H1 (cell line): ENCODE measurements at regions not wholly inside any gene's neighbourhood (a gene's known extent, or its start where the extent isn't known, plus 50 kb on each side); places are given as distances from the start of the nearest gene placed in this dataset.

Experiments used
- CTCF ChIA-PET: fragments of 300-600 bp; sonication (Branson Sonifier 250); formaldehyde crosslinking; loops from one replicate; lab custom pipeline; 2021; ENCODE audit not compliant: partially characterized antibody; lab: Charles Lee
- POLR2A ChIA-PET: fragments of 300-600 bp; sonication (Branson Sonifier 250); formaldehyde crosslinking; loops from one replicate; lab custom pipeline; 2021; ENCODE audit warnings: inconsistent platforms; ENCODE audit not compliant: partially characterized antibody; lab: Charles Lee
- DNase-seq, 2 experiments: peaks; one replicate each; pipeline versions ENCODE4 v3.0.0 to v3.0.0-alpha.2; 2010 to 2022; ENCODE audit warnings: low spot score in 2 of 2, low read depth in 1 of 2, mixed read lengths in 1 of 2
- FAIRE-seq: peaks from 2 replicates; lab custom pipeline; 2011; peaks lifted over from hg19 to GRCh38; lab: Jason Lieb, UNC
- H2AFZ ChIP-seq: 2 replicates; pipeline ENCODE4 v1.8.1; 2012; ENCODE audit warnings: low read length, inconsistent platforms
- H2AK5ac ChIP-seq: 2 replicates; pipeline ENCODE4 v1.6.1; 2013; ENCODE audit warnings: low read depth, low read length
- H2BK120ac ChIP-seq: replicated peaks from 2 replicates; pipeline ENCODE3; 2013; ENCODE audit warnings: low read depth, low read length, inconsistent platforms
- H2BK12ac ChIP-seq: 2 replicates; pipeline ENCODE4 v1.6.1; 2013; ENCODE audit warnings: low read depth, low read length
- H2BK15ac ChIP-seq: 2 replicates; pipeline ENCODE4 v1.6.1; 2013; ENCODE audit warnings: low read length
- H2BK20ac ChIP-seq: 2 replicates; pipeline ENCODE4 v1.6.1; 2013; ENCODE audit warnings: low read length
- H2BK5ac ChIP-seq: 2 replicates; pipeline ENCODE4 v1.6.1; 2013; ENCODE audit warnings: low read depth, low read length
- H3K14ac ChIP-seq: 2 replicates; pipeline ENCODE4 v1.6.1; 2013; ENCODE audit warnings: inconsistent platforms; ENCODE audit not compliant: insufficient read length
- H3K18ac ChIP-seq: 2 replicates; pipeline ENCODE4 v1.6.1; 2013; ENCODE audit warnings: low read length; ENCODE audit errors: extremely low read depth
- H3K23ac ChIP-seq: 2 replicates; pipeline ENCODE4 v1.6.1; 2013; ENCODE audit warnings: inconsistent platforms; ENCODE audit not compliant: insufficient read length
- H3K23me2 ChIP-seq: 2 replicates; pipeline ENCODE4 v1.6.1; 2013; ENCODE audit warnings: low read depth, low read length
- H3K27ac ChIP-seq: 2 replicates; pipeline ENCODE4 v1.6.1; 2011; ENCODE audit warnings: low read depth, low read length, inconsistent platforms
- H3K27me3 ChIP-seq, 4 experiments: replicated peaks in 1 of 4; 1 replicate in 1 of 4; 2 replicates in 3 of 4; pipeline versions ENCODE4 v1.6.1 to v1.8.1; 2011 to 2013; ENCODE audit warnings: low read length in 3 of 4, mild to moderate bottlenecking in 3 of 4, inconsistent platforms in 2 of 4, mixed read lengths in 2 of 4, moderate library complexity in 1 of 4; ENCODE audit not compliant: control insufficient read depth in 3 of 4, insufficient read depth in 3 of 4; ENCODE audit errors: extremely low read depth in 1 of 4
- H3K36me3 ChIP-seq, 4 experiments: 2 replicates each; pipeline versions ENCODE4 v1.6.1 to v1.8.1; 2011 to 2013; ENCODE audit warnings: mild to moderate bottlenecking in 4 of 4, low read length in 3 of 4, moderate library complexity in 2 of 4, control low read depth in 1 of 4, inconsistent platforms in 1 of 4; ENCODE audit not compliant: insufficient read depth in 4 of 4, control insufficient read depth in 2 of 4
- H3K4ac ChIP-seq: replicated peaks from 2 replicates; pipeline ENCODE3; 2013; ENCODE audit warnings: low read length, low read depth, mixed read lengths, inconsistent platforms; ENCODE audit not compliant: insufficient read length
- H3K4me1 ChIP-seq, 4 experiments: replicated peaks in 1 of 4; 1 replicate in 1 of 4; 2 replicates in 3 of 4; pipeline versions ENCODE4 v1.6.1 to v1.8.1; 2011 to 2013; ENCODE audit warnings: low read length in 3 of 4, inconsistent platforms in 2 of 4, mixed read lengths in 1 of 4; ENCODE audit not compliant: insufficient read depth in 4 of 4, control insufficient read depth in 3 of 4
- H3K4me2 ChIP-seq, 2 experiments: 2 replicates each; pipeline versions ENCODE4 v1.6.1 to v1.8.1; 2011 to 2013; ENCODE audit warnings: low read depth in 2 of 2, low read length in 2 of 2, control low read depth in 1 of 2, inconsistent platforms in 1 of 2, mild to moderate bottlenecking in 1 of 2; ENCODE audit not compliant: insufficient read depth in 1 of 2
- H3K4me3 ChIP-seq, 4 experiments: fragments of 200-600, 300-600 bp in 1 of 4; sonication (generic), shearing (Covaris generic), sonication (Bioruptor Twin) in 1 of 4; 2 replicates each; pipeline versions ENCODE4 v1.5.1 to v1.8.1; 2011 to 2016; ENCODE audit warnings: low read length in 4 of 4, low read depth in 3 of 4, control low read depth in 2 of 4, inconsistent platforms in 2 of 4, mild to moderate bottlenecking in 2 of 4, mixed read lengths in 1 of 4, moderate library complexity in 1 of 4; ENCODE audit not compliant: insufficient read depth in 2 of 4; ENCODE audit errors: extremely low read depth in 1 of 4
- H3K56ac ChIP-seq: replicated peaks from 2 replicates; pipeline ENCODE3; 2013; ENCODE audit warnings: low read depth, mild to moderate bottlenecking, mixed read lengths, low read length, inconsistent platforms; ENCODE audit not compliant: insufficient read length
- H3K79me1 ChIP-seq: 2 replicates; pipeline ENCODE4 v1.6.1; 2013; ENCODE audit warnings: low read depth, low read length, control low read depth
- H3K79me2 ChIP-seq, 2 experiments: 2 replicates each; pipeline versions ENCODE4 v1.6.1 to v1.8.1; 2012 to 2013; ENCODE audit warnings: low read length in 2 of 2, mild to moderate bottlenecking in 2 of 2, inconsistent platforms in 1 of 2; ENCODE audit not compliant: insufficient read depth in 2 of 2, control insufficient read depth in 1 of 2
- H3K9ac ChIP-seq, 4 experiments: replicated peaks in 1 of 4; 1 replicate in 1 of 4; 2 replicates in 3 of 4; pipeline versions ENCODE4 v1.6.1 to v1.8.1; 2011 to 2013; ENCODE audit warnings: low read depth in 3 of 4, low read length in 3 of 4, control low read depth in 2 of 4, mild to moderate bottlenecking in 2 of 4, moderate library complexity in 2 of 4, inconsistent platforms in 1 of 4; ENCODE audit errors: extremely low read depth in 1 of 4
- H3K9me3 ChIP-seq, 2 experiments: 2 replicates each; pipeline versions ENCODE4 v1.6.1 to v1.8.1; 2012 to 2013; ENCODE audit warnings: mild to moderate bottlenecking in 2 of 2, moderate library complexity in 2 of 2, control low read depth in 1 of 2, inconsistent platforms in 1 of 2, low read depth in 1 of 2, low read length in 1 of 2, mixed read lengths in 1 of 2; ENCODE audit not compliant: insufficient read depth in 2 of 2
- H4K20me1 ChIP-seq, 2 experiments: replicated peaks in 1 of 2; 2 replicates each; pipeline versions ENCODE3 to v1.8.1; 2011 to 2013; ENCODE audit warnings: inconsistent platforms in 2 of 2, low read length in 2 of 2, mild to moderate bottlenecking in 1 of 2; ENCODE audit not compliant: insufficient read depth in 2 of 2, control insufficient read depth in 1 of 2
- H4K5ac ChIP-seq: 2 replicates; pipeline ENCODE4 v1.6.1; 2013; ENCODE audit warnings: low read length, low read depth, mixed read lengths, inconsistent platforms; ENCODE audit not compliant: insufficient read length
- H4K8ac ChIP-seq: 2 replicates; pipeline ENCODE4 v1.8.0; 2013; ENCODE audit warnings: mild to moderate bottlenecking, moderate library complexity, low read length, inconsistent platforms; ENCODE audit not compliant: insufficient read depth; ENCODE audit errors: extremely low read depth
- H4K91ac ChIP-seq: replicated peaks from 2 replicates; pipeline ENCODE3; 2013; ENCODE audit warnings: low read length, mixed read lengths, inconsistent platforms; ENCODE audit not compliant: insufficient read length
- BRCA1 ChIP-seq: IDR thresholded peaks from 2 replicates; pipeline ENCODE4 v1.6.1; 2012; ENCODE audit warnings: low read depth, low read length, improper control_type of control experiment
- CBX8 ChIP-seq: fragments of 300-800, 300-1000 bp; sonication (generic); IDR thresholded peaks from 2 replicates; pipeline ENCODE4 v1.7.1; 2016; ENCODE audit warnings: low read depth, low read length, borderline replicate concordance
- EGR1 ChIP-seq: IDR thresholded peaks from 2 replicates; pipeline ENCODE4 v1.6.1; 2011; ENCODE audit warnings: low read depth, low read length, borderline replicate concordance
- YY1 ChIP-seq: IDR thresholded peaks from 2 replicates; pipeline ENCODE4 v1.6.1; 2011; ENCODE audit warnings: low read depth, mild to moderate bottlenecking, low read length
- WGBS, 2 experiments: shearing (Covaris generic) in 1 of 2; methylation state at CpG; one replicate each; pipeline versions ENCODE4 v1.1.6 to v1.1.7; 2013 to 2015; ENCODE audit warnings: low lambda C conversion rate in 2 of 2, mixed read lengths in 2 of 2, inconsistent platforms in 1 of 2, low coverage in 1 of 2, missing lambda C conversion rate in 1 of 2; ENCODE audit not compliant: insufficient replicate concordance in 2 of 2, insufficient coverage in 1 of 2, insufficient read length in 1 of 2; ENCODE audit errors: extremely low coverage in 1 of 2, missing lambda C conversion rate in 1 of 2; 5-methylcytosine and 5-hydroxymethylcytosine counted together
- TF ChIP-seq, protein P1 (sequence below): IDR thresholded peaks from 2 replicates; pipeline ENCODE4 v1.6.1; 2011; ENCODE audit warnings: low read length, improper control_type of control experiment

DNA sequence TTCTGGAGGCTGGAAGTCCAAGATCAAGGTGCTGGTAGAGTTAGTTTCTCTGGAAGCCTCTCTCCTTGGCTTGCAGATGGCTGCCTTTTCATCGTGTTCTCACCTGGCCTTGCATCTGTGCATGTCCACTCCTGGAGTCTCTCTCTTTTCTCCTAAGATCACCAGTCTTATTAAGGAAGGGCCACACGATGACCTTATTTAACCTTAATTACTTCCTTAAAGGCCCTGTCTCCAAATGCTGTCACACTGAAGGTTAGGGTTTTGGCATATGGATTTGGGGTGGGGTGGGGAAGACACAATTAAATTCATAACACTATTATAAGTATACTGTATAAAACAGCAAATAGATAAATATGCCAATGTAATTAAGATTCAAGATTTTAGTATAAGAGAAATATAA lies 402.4 kb upstream of the HS6ST1 start:
- Histone ChIP-seq H2BK120ac (no peak overlapping the region), H3K9ac (no peak overlapping the region), H3K4ac (no peak overlapping the region), H3K9me3 (no peaks in the 10 kb centered on the region), H4K20me1 (no peaks in the 10 kb centered on the region), H4K5ac (no peak overlapping the region), H3K23me2 (no peaks in the 10 kb centered on the region), H4K8ac (no peak overlapping the region), H2BK20ac (no peak overlapping the region), H3K27me3 (no peaks in the 10 kb centered on the region), H3K27ac (no peak overlapping the region), H3K79me1 (no peaks in the 10 kb centered on the region), H2BK5ac (no peak overlapping the region), H3K56ac (no peak overlapping the region), H3K79me2 (no peaks in the 10 kb centered on the region), H3K4me3 (no peak overlapping the region), H3K18ac (no peak overlapping the region), H2AK5ac (no peak overlapping the region), H3K23ac (no peak overlapping the region), H2BK15ac (no peak overlapping the region), H2BK12ac (no peak overlapping the region), H2AFZ (no peak overlapping the region), H3K14ac (no peak overlapping the region), H4K91ac (no peak overlapping the region), H3K36me3 (no peaks in the 10 kb centered on the region), H3K4me1 (no peaks in the 10 kb centered on the region; a peak in 1 of 7 replicates), H3K4me2 (no peak overlapping the region)
- DNase-seq: no peak
- WGBS, 2 experiments: 92% methylated on average over 2 of the region's 2 CpGs; no CpG with 5 or more reads in 1 of the 2 experiments
- ChIA-PET CTCF (interaction anchor here (1.1 to 1.7 kb wide), 5 partner anchors 10 to 201 kb away, joined by 3 to 4 read pairs (median 3); no protein-coding TSS in a partner anchor), POLR2A (no interaction called here)
- FAIRE-seq: no peak
- TF ChIP-seq CBX8 (no peak), EGR1 (no peak), YY1 (no peak), BRCA1 (no peak)
- TF ChIP-seq, protein P1, sequence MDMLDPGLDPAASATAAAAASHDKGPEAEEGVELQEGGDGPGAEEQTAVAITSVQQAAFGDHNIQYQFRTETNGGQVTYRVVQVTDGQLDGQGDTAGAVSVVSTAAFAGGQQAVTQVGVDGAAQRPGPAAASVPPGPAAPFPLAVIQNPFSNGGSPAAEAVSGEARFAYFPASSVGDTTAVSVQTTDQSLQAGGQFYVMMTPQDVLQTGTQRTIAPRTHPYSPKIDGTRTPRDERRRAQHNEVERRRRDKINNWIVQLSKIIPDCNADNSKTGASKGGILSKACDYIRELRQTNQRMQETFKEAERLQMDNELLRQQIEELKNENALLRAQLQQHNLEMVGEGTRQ: no peak
